ENCODE measurements at regions not wholly inside any gene's neighbourhood (a gene's known extent, or its start where the extent isn't known, plus 50 kb on each side); places are given as distances from the start of the nearest gene placed in this dataset.

GRCh38 chrX:110532581-110532931 is 173.9 kb downstream of the RTL9 start:
- TF ChIP-seq RARB (CRISPR knock-in tag; IDR thresholded peaks at IDR 0.05), result no peak
- no peak for TF ChIP-seq ARNTL (CRISPR knock-in tag; IDR thresholded peaks at IDR 0.05; ENCODE audit: borderline replicate concordance, low read depth)
- no peak for TF ChIP-seq ESRRG (CRISPR knock-in tag; IDR thresholded peaks at IDR 0.05)
- no peak for TF ChIP-seq ZFP3 (CRISPR knock-in tag; IDR thresholded peaks at IDR 0.05)
- TF ChIP-seq ISL1 (CRISPR knock-in tag; IDR thresholded peaks at IDR 0.05), result no peak
- no peak for TF ChIP-seq SNAI2 (CRISPR knock-in tag; IDR thresholded peaks at IDR 0.05)
- TF ChIP-seq GLIS3 (CRISPR knock-in tag; IDR thresholded peaks at IDR 0.05), result no peak
- TF ChIP-seq PATZ1 (CRISPR knock-in tag; IDR thresholded peaks at IDR 0.05; ENCODE audit: borderline replicate concordance), result no peak
- TF ChIP-seq PPARA (CRISPR knock-in tag; IDR thresholded peaks at IDR 0.05; ENCODE audit: borderline replicate concordance), result no peak
- no peak for TF ChIP-seq POU6F1 (CRISPR knock-in tag; IDR thresholded peaks at IDR 0.05; ENCODE audit: borderline replicate concordance, low read depth)
